Retinal pigment epithelial cell (primary cell): ENCODE measurements at regions not wholly inside any gene's neighbourhood (a gene's known extent, or its start where the extent isn't known, plus 50 kb on each side); places are given as distances from the start of the nearest gene placed in this dataset.

Experiments
- DNase-seq: peaks from one replicate; pipeline ENCODE4 v3.0.0-alpha.2; 2010; ENCODE audit warnings: low read depth
- H3K4me3 ChIP-seq: 2 replicates; pipeline ENCODE4 v1.5.1; 2011; ENCODE audit warnings: mild to moderate bottlenecking, low read length, control low read depth, moderate library complexity
- TF ChIP-seq, protein P1 (sequence below): conservative IDR thresholded peaks from 2 replicates; pipeline ENCODE4 v1.5.1; 2011; ENCODE audit warnings: low read depth, low read length, control low read depth, inconsistent platforms

DNA sequence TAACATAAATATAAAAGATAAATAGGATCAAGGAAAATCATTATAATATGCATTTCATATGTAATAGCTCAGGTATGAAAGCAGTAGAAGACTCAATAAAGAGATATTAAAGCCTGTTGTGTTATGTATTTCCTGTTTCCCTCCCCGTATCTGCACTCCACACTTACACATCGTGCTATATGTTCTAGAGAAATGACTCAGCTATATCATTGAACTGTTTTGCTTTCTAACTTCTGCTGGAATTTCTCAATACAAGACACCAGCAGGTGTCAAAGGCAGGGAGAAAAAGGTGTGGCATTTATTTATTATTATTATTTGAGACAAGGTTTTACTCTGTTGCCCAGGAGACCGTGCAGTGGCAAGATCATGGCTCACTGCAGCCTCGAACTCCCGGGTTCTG is 842.8 kb upstream of the CNTN5 start:
- H3K4me3 ChIP-seq: no peak overlapping the region
- DNase-seq: no peak
- TF ChIP-seq, protein P1, sequence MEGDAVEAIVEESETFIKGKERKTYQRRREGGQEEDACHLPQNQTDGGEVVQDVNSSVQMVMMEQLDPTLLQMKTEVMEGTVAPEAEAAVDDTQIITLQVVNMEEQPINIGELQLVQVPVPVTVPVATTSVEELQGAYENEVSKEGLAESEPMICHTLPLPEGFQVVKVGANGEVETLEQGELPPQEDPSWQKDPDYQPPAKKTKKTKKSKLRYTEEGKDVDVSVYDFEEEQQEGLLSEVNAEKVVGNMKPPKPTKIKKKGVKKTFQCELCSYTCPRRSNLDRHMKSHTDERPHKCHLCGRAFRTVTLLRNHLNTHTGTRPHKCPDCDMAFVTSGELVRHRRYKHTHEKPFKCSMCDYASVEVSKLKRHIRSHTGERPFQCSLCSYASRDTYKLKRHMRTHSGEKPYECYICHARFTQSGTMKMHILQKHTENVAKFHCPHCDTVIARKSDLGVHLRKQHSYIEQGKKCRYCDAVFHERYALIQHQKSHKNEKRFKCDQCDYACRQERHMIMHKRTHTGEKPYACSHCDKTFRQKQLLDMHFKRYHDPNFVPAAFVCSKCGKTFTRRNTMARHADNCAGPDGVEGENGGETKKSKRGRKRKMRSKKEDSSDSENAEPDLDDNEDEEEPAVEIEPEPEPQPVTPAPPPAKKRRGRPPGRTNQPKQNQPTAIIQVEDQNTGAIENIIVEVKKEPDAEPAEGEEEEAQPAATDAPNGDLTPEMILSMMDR: no peak

- TF ChIP-seq, protein P1: no peak
- DNase-seq: no peak
- no peak overlapping the region for H3K4me3 ChIP-seq
Observed at GRCh38 chr11:98180511-98180910, 840.2 kb upstream of the CNTN5 start.

GRCh38 chr11:98180921-98181320 is 839.8 kb upstream of the CNTN5 start:
- TF ChIP-seq, protein P1: no peak
- DNase-seq: no peak
- H3K4me3 ChIP-seq: no peak overlapping the region

GRCh38 chr11:98183034-98183433 is 837.7 kb upstream of the CNTN5 start:
- no peak overlapping the region for H3K4me3 ChIP-seq
- TF ChIP-seq, protein P1: no peak
- no peak for DNase-seq

DNA sequence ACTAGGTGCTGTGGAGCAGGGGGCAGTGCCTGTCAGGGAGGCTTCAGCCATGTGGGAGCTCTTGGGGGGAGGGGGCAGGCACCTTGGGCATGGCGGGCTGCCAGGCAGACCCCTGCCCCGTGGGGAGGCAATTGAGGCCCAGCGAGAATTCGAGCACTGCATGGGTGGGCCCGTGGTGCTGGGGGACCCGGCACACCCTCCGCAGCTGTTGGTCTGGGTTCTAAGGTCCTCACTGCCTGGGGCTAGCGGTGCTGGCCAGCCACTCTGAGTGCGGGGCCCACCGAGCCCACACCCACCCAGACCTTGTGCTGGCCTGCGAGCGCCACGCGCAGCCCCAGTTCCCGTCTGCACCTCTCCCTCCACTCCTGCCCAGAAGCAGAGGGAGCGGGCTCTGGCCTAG is 835.5 kb upstream of the CNTN5 start:
- DNase-seq: no peak
- TF ChIP-seq, protein P1: no peak
- H3K4me3 ChIP-seq: no peak overlapping the region

GRCh38 chr11:98194611-98195010 is 826.1 kb upstream of the CNTN5 start:
- TF ChIP-seq, protein P1: no peak
- peak; percentile 15 for DNase-seq
- no peak overlapping the region for H3K4me3 ChIP-seq

DNA sequence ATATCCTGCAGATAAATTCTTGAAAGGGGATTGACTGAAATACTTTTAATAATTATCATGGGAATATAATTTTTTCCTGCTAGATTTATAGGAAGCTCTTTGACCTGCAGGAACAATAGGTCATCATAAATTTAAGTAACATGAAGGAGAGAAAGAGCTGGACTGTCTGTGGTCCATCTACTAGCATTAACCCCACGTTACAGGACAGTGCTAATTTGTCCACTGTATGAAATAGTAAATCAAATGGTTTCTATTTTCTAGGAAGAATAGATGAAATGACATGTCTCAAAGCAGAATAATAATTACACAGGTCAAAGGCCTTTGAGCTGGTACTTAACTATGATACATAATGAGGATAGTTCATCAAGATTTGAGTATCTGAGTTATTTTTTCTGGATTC is 825.4 kb upstream of the CNTN5 start:
- no peak for DNase-seq
- TF ChIP-seq, protein P1: no peak
- no peak overlapping the region for H3K4me3 ChIP-seq
